ENCODE measurements at regions not wholly inside any gene's neighbourhood (a gene's known extent, or its start where the extent isn't known, plus 50 kb on each side); places are given as distances from the start of the nearest gene placed in this dataset.

GRCh38 chr11:97800891-97801290, 1219.9 kb upstream of the CNTN5 start:
- TF ChIP-seq YBX1 (IDR thresholded peaks at IDR 0.05) = no peak
- no peak for TF ChIP-seq PAX8 (IDR thresholded peaks at IDR 0.05)
- TF ChIP-seq, protein P1, sequence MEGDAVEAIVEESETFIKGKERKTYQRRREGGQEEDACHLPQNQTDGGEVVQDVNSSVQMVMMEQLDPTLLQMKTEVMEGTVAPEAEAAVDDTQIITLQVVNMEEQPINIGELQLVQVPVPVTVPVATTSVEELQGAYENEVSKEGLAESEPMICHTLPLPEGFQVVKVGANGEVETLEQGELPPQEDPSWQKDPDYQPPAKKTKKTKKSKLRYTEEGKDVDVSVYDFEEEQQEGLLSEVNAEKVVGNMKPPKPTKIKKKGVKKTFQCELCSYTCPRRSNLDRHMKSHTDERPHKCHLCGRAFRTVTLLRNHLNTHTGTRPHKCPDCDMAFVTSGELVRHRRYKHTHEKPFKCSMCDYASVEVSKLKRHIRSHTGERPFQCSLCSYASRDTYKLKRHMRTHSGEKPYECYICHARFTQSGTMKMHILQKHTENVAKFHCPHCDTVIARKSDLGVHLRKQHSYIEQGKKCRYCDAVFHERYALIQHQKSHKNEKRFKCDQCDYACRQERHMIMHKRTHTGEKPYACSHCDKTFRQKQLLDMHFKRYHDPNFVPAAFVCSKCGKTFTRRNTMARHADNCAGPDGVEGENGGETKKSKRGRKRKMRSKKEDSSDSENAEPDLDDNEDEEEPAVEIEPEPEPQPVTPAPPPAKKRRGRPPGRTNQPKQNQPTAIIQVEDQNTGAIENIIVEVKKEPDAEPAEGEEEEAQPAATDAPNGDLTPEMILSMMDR (IDR thresholded peaks at IDR 0.05 in 2 of 3, conservative IDR thresholded peaks at IDR 0.05 in 1 of 3; ENCODE audit: control insufficient read depth in 2 of 3, extremely low read depth in 1 of 3, insufficient read depth in 1 of 3, low read depth in 3 of 3, low read length in 3 of 3) = no peak
- TF ChIP-seq BCLAF1 (IDR thresholded peaks at IDR 0.05) = no peak
- no peak for TF ChIP-seq KAT2A (conservative IDR thresholded peaks at IDR 0.05; ENCODE audit: control insufficient read depth, low read depth, low read length)
- TF ChIP-seq SMAD1 (IDR thresholded peaks at IDR 0.05; ENCODE audit: low read depth, partially characterized antibody) = no peak
- no peak for TF ChIP-seq CEBPB (IDR thresholded peaks at IDR 0.05; ENCODE audit: borderline replicate concordance in 1 of 2, low read depth in 2 of 2, low read length in 2 of 2)

All from GM12878 (cell line).